SK-N-SH treated with all-trans-retinoic acid at 6 μM for 48 hours (cell line): ENCODE measurements at regions not wholly inside any gene's neighbourhood (a gene's known extent, or its start where the extent isn't known, plus 50 kb on each side); places are given as distances from the start of the nearest gene placed in this dataset.

Source experiments
- ARNTL ChIP-seq: fragments of 450-650 bp; formaldehyde crosslinking; IDR thresholded peaks from 2 replicates; pipeline ENCODE4 v1.5.0; 2020; ENCODE audit warnings: low read depth, mild to moderate bottlenecking, moderate library complexity, borderline replicate concordance
- CREB5 ChIP-seq: fragments of 250-450 bp; sonication (Bioruptor Pico); IDR thresholded peaks from 2 replicates; pipeline ENCODE4 v1.5.1; 2020; ENCODE audit warnings: low read depth, mild to moderate bottlenecking, moderate library complexity
- CSDC2 ChIP-seq: fragments of 250-450 bp; sonication (Bioruptor Pico); IDR thresholded peaks from 2 replicates; pipeline ENCODE4 v1.5.0; 2020; ENCODE audit warnings: mild to moderate bottlenecking, moderate library complexity
- CSRNP3 ChIP-seq: fragments of 250-450 bp; sonication (Bioruptor Pico); IDR thresholded peaks from 2 replicates; pipeline ENCODE4 v1.5.1; 2021; ENCODE audit warnings: mild to moderate bottlenecking, moderate library complexity
- ESRRG ChIP-seq: fragments of 250-450 bp; sonication (Bioruptor Pico); IDR thresholded peaks from 2 replicates; pipeline ENCODE4 v1.6.1; 2021; ENCODE audit warnings: mild to moderate bottlenecking
- OSR1 ChIP-seq: fragments of 250-450 bp; sonication (Bioruptor Pico); IDR thresholded peaks from 2 replicates; pipeline ENCODE4 v1.8.0; 2022; ENCODE audit warnings: moderate library complexity, mild to moderate bottlenecking, inconsistent platforms
- RARB ChIP-seq: fragments of 250-450 bp; sonication (Bioruptor Pico); IDR thresholded peaks from 2 replicates; pipeline ENCODE4 v1.8.0; 2021; ENCODE audit warnings: mild to moderate bottlenecking, moderate library complexity
- SNAI2 ChIP-seq: fragments of 250-450 bp; sonication (Bioruptor Pico); IDR thresholded peaks from 2 replicates; pipeline ENCODE4 v1.5.0; 2020; ENCODE audit warnings: mild to moderate bottlenecking, moderate library complexity
- ZFP30 ChIP-seq: fragments of 450-650 bp; formaldehyde crosslinking; IDR thresholded peaks from 2 replicates; pipeline ENCODE4 v1.5.0; 2022; ENCODE audit warnings: mild to moderate bottlenecking, moderate library complexity
- ZNF565 ChIP-seq: fragments of 450-650 bp; formaldehyde crosslinking; conservative IDR thresholded peaks from 2 replicates; pipeline ENCODE4 v1.5.0; 2020; ENCODE audit warnings: low read depth, mild to moderate bottlenecking, moderate library complexity
- ZNF8 ChIP-seq: fragments of 450-650 bp; formaldehyde crosslinking; IDR thresholded peaks from 2 replicates; pipeline ENCODE4 v1.5.0; 2020; ENCODE audit warnings: mild to moderate bottlenecking, moderate library complexity
- TF ChIP-seq, protein P1 (sequence below): fragments of 250-450 bp; sonication (Bioruptor Pico); IDR thresholded peaks from 2 replicates; pipeline ENCODE4 v1.8.0; 2020; ENCODE audit warnings: mild to moderate bottlenecking, moderate library complexity, borderline replicate concordance

DNA sequence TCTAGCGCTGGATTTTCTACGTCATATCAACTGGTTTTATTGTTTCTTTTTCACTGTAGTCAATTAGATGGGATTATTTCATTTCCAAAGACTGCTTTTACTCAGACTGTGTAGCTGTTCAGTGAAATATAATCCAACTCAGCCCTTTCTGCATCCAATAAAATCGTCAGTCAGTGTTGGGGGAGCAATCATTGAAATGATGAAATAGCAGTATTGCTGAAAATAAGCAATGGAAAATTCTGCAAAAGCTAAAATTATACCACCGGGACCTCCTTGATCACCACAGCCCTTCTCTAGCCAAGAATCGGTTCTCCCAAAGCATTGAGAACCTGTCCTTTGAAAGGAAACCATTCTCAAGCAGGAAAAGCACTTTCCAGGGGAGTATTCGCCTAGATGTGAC lies 243.1 kb upstream of the TENM3 start:
- TF ChIP-seq ESRRG (CRISPR knock-in tag) = no peak
- TF ChIP-seq, protein P1, sequence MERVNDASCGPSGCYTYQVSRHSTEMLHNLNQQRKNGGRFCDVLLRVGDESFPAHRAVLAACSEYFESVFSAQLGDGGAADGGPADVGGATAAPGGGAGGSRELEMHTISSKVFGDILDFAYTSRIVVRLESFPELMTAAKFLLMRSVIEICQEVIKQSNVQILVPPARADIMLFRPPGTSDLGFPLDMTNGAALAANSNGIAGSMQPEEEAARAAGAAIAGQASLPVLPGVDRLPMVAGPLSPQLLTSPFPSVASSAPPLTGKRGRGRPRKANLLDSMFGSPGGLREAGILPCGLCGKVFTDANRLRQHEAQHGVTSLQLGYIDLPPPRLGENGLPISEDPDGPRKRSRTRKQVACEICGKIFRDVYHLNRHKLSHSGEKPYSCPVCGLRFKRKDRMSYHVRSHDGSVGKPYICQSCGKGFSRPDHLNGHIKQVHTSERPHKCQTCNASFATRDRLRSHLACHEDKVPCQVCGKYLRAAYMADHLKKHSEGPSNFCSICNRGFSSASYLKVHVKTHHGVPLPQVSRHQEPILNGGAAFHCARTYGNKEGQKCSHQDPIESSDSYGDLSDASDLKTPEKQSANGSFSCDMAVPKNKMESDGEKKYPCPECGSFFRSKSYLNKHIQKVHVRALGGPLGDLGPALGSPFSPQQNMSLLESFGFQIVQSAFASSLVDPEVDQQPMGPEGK = no peak
- no peak for TF ChIP-seq CREB5
- no peak for TF ChIP-seq CSDC2 (CRISPR knock-in tag)
- TF ChIP-seq RARB (CRISPR knock-in tag) = no peak
- no peak for TF ChIP-seq ZFP30 (CRISPR knock-in tag)
- TF ChIP-seq ARNTL (CRISPR knock-in tag) = no peak
- TF ChIP-seq ZNF565 (CRISPR knock-in tag) = no peak
- no peak for TF ChIP-seq CSRNP3
- no peak for TF ChIP-seq SNAI2 (CRISPR knock-in tag)
- no peak for TF ChIP-seq ZNF8 (CRISPR knock-in tag)
- TF ChIP-seq OSR1 = no peak
